SK-N-MC (cell line): ENCODE measurements at regions not wholly inside any gene's neighbourhood (a gene's known extent, or its start where the extent isn't known, plus 50 kb on each side); places are given as distances from the start of the nearest gene placed in this dataset.

Experiments used
- EZH2 ChIP-seq: fragments of 200-600 bp; sonication (generic); IDR thresholded peaks from one replicate; pipeline ENCODE4 v1.6.1; 2017; ENCODE audit warnings: antibody characterized with exemption
- POLR2AphosphoS5 ChIP-seq: IDR thresholded peaks from 2 replicates; pipeline ENCODE4 v1.6.1; 2012; ENCODE audit warnings: mild to moderate bottlenecking, low read depth, low read length, borderline replicate concordance

GRCh38 chr7:106448346-106448991 lies 163.7 kb upstream of the NAMPT start:
- TF ChIP-seq POLR2AphosphoS5 (no peak), EZH2 (no peak)
